IMR-90 (cell line): ENCODE measurements at regions not wholly inside any gene's neighbourhood (a gene's known extent, or its start where the extent isn't known, plus 50 kb on each side); places are given as distances from the start of the nearest gene placed in this dataset.

Source experiments
- ATAC-seq: fragments of 200-7000 bp; cut with Tn5 transposase; 2 replicates; pipeline ENCODE4 v1.9.1; 2020; ENCODE audit warnings: low read depth, mild to moderate bottlenecking, moderate library complexity
- BruUV-seq: library from RNA; stranded (reverse); fragments of 400-500 nt; replicated peaks from 2 replicates; lab custom pipeline; 2021; lab: Mats Ljungman, UMichigan
- CTCF ChIA-PET: fragments of 300-600 bp; formaldehyde crosslinking; extraction: SDS; loops from one replicate; lab custom pipeline; 2021; ENCODE audit warnings: antibody characterized with exemption; lab: Yijun Ruan, JAX
- POLR2A ChIA-PET: fragments of 300-600 bp; sonication (Branson Sonifier 250); formaldehyde crosslinking; loops from one replicate; lab custom pipeline; 2022; ENCODE audit warnings: antibody characterized with exemption; ENCODE audit not compliant: unreplicated experiment; lab: Charles Lee
- DNase-seq: peaks from one replicate; pipeline ENCODE4 v3.0.0; 2013
- H2AFZ ChIP-seq: replicated peaks from 2 replicates; pipeline ENCODE3; 2013; ENCODE audit warnings: low read length, mild to moderate bottlenecking; ENCODE audit not compliant: poor library complexity
- H2AK5ac ChIP-seq: 2 replicates; pipeline ENCODE4 v1.6.1; 2013; ENCODE audit warnings: low read depth, low read length, inconsistent platforms
- H2AK9ac ChIP-seq: replicated peaks from 2 replicates; pipeline ENCODE3; 2013; ENCODE audit warnings: mild to moderate bottlenecking, low read depth, low read length, moderate library complexity; ENCODE audit not compliant: poor library complexity
- H2BK120ac ChIP-seq: 2 replicates; pipeline ENCODE4 v1.6.1; 2013; ENCODE audit warnings: low read depth, low read length, inconsistent platforms
- H2BK15ac ChIP-seq: 3 replicates; pipeline ENCODE4 v1.6.1; 2013; ENCODE audit warnings: low read depth, low read length, inconsistent platforms
- H2BK20ac ChIP-seq: 2 replicates; pipeline ENCODE4 v1.6.1; 2013; ENCODE audit warnings: low read depth, mild to moderate bottlenecking, inconsistent platforms, low read length, moderate library complexity
- H2BK5ac ChIP-seq: 2 replicates; pipeline ENCODE4 v1.6.1; 2013; ENCODE audit warnings: mild to moderate bottlenecking, low read depth, low read length, inconsistent platforms; ENCODE audit not compliant: poor library complexity, severe bottlenecking
- H3K14ac ChIP-seq: replicated peaks from 2 replicates; pipeline ENCODE4 v1.6.1; 2013; ENCODE audit warnings: low read depth, low read length, inconsistent platforms
- H3K18ac ChIP-seq: 2 replicates; pipeline ENCODE4 v1.6.1; 2013; ENCODE audit warnings: low read depth, low read length, control low read depth
- H3K23ac ChIP-seq: 2 replicates; pipeline ENCODE4 v1.6.1; 2013; ENCODE audit warnings: low read depth, low read length, inconsistent platforms
- H3K27ac ChIP-seq: 2 replicates; pipeline ENCODE4 v1.5.1; 2013; ENCODE audit warnings: mild to moderate bottlenecking, control low read depth, low read length; ENCODE audit not compliant: insufficient read depth
- H3K27me3 ChIP-seq: 2 replicates; pipeline ENCODE4 v1.6.1; 2013; ENCODE audit warnings: low read length; ENCODE audit not compliant: control insufficient read depth, insufficient read depth
- H3K36me3 ChIP-seq: 2 replicates; pipeline ENCODE4 v1.6.1; 2013; ENCODE audit warnings: low read length, mixed read lengths; ENCODE audit not compliant: control insufficient read depth, insufficient read depth
- H3K4ac ChIP-seq: 2 replicates; pipeline ENCODE4 v1.6.1; 2013; ENCODE audit warnings: low read depth, low read length, inconsistent platforms
- H3K4me1 ChIP-seq: 2 replicates; pipeline ENCODE4 v1.6.1; 2013; ENCODE audit warnings: low read length, mixed read lengths; ENCODE audit not compliant: control insufficient read depth, insufficient read depth
- H3K4me2 ChIP-seq: 2 replicates; pipeline ENCODE4 v1.6.1; 2013; ENCODE audit warnings: low read depth, mild to moderate bottlenecking, control low read depth, low read length, moderate library complexity
- H3K4me3 ChIP-seq: 2 replicates; pipeline ENCODE4 v1.5.1; 2013; ENCODE audit warnings: low read depth, mild to moderate bottlenecking, control low read depth, low read length, moderate library complexity; ENCODE audit not compliant: insufficient read depth
- H3K56ac ChIP-seq: 2 replicates; pipeline ENCODE4 v1.6.1; 2013; ENCODE audit warnings: low read length, inconsistent platforms; ENCODE audit not compliant: insufficient read depth; ENCODE audit errors: extremely low read depth
- H3K79me1 ChIP-seq, 2 experiments: 2 replicates each; pipeline ENCODE4 v1.6.1; 2013; ENCODE audit warnings: low read length in 2 of 2, inconsistent platforms in 1 of 2, low read depth in 1 of 2
- H3K9ac ChIP-seq: 2 replicates; pipeline ENCODE4 v1.6.1; 2013; ENCODE audit warnings: low read depth, low read length, control low read depth
- H3K9me1 ChIP-seq: 2 replicates; pipeline ENCODE4 v1.6.1; 2013; ENCODE audit warnings: low read length, inconsistent platforms; ENCODE audit not compliant: insufficient read depth
- H3K9me3 ChIP-seq: 2 replicates; pipeline ENCODE4 v1.6.1; 2013; ENCODE audit warnings: low read length; ENCODE audit not compliant: control insufficient read depth, insufficient read depth
- H4K20me1 ChIP-seq: 2 replicates; pipeline ENCODE4 v1.6.1; 2013; ENCODE audit warnings: low read length, inconsistent platforms; ENCODE audit not compliant: insufficient read depth
- H4K5ac ChIP-seq: 2 replicates; pipeline ENCODE4 v1.6.1; 2013; ENCODE audit warnings: mild to moderate bottlenecking, low read depth, low read length, control low read depth
- H4K8ac ChIP-seq, 2 experiments: 2 replicates each; pipeline ENCODE4 v1.6.1; 2013; ENCODE audit warnings: low read depth in 2 of 2, low read length in 2 of 2, control low read depth in 1 of 2, inconsistent platforms in 1 of 2
- H4K91ac ChIP-seq: 2 replicates; pipeline ENCODE4 v1.6.1; 2013; ENCODE audit warnings: low read depth, low read length, inconsistent platforms; ENCODE audit not compliant: insufficient read depth
- CEBPB ChIP-seq: IDR thresholded peaks from 2 replicates; pipeline ENCODE4 v1.6.1; 2012; ENCODE audit warnings: low read depth, low read length, improper control_type of control experiment
- CHD1 ChIP-seq: IDR thresholded peaks from 2 replicates; pipeline ENCODE4 v1.6.1; 2012; ENCODE audit warnings: low read depth, low read length, improper control_type of control experiment
- FOS ChIP-seq: fragments of 150-350 bp; IDR thresholded peaks from 2 replicates; pipeline ENCODE4 v1.6.1; 2016; ENCODE audit warnings: low read depth, low read length
- MAFK ChIP-seq: IDR thresholded peaks from 2 replicates; pipeline ENCODE4 v1.6.1; 2012; ENCODE audit warnings: low read depth, low read length, improper control_type of control experiment
- MXI1 ChIP-seq: IDR thresholded peaks from 2 replicates; pipeline ENCODE4 v1.6.1; 2012; ENCODE audit warnings: low read depth, mild to moderate bottlenecking, low read length, moderate library complexity, borderline replicate concordance
- NFE2L2 ChIP-seq: fragments of 150-350 bp; IDR thresholded peaks from 2 replicates; pipeline ENCODE4 v1.6.1; 2016; ENCODE audit warnings: low read depth, mild to moderate bottlenecking, low read length
- POLR2A ChIP-seq: IDR thresholded peaks from 2 replicates; pipeline ENCODE4 v1.6.1; 2012; ENCODE audit warnings: mild to moderate bottlenecking, low read depth, low read length
- RAD21 ChIP-seq: IDR thresholded peaks from 2 replicates; pipeline ENCODE4 v1.6.1; 2012; ENCODE audit warnings: low read length, improper control_type of control experiment
- RCOR1 ChIP-seq: IDR thresholded peaks from 2 replicates; pipeline ENCODE4 v1.6.1; 2012; ENCODE audit warnings: mild to moderate bottlenecking, low read length, improper control_type of control experiment; ENCODE audit not compliant: insufficient replicate concordance
- SMC3 ChIP-seq: fragments of 150-350 bp; IDR thresholded peaks from 2 replicates; pipeline ENCODE4 v1.6.1; 2016; ENCODE audit warnings: low read depth, mild to moderate bottlenecking, antibody characterized with exemption, low read length, moderate library complexity
- WGBS, 2 experiments: methylation state at CpG; one replicate each; pipeline versions ENCODE4 v1.1.5 to v1.1.7; 2013; ENCODE audit warnings: missing lambda C conversion rate in 2 of 2; ENCODE audit not compliant: insufficient read length in 1 of 2; ENCODE audit errors: extremely low coverage in 2 of 2; 5-methylcytosine and 5-hydroxymethylcytosine counted together
- dilution Hi-C: fragments of 300-500 bp; cut with HindIII; formaldehyde crosslinking; loops from one replicate; pipeline ENCODE4 v1.14.3; 2018; ENCODE audit warnings: low sequenced_read_pairs; ENCODE audit not compliant: unreplicated experiment
- in situ Hi-C: fragments of 300-500 bp; cut with MboI; formaldehyde crosslinking; loops from 3 replicates; pipeline ENCODE4 v1.14.3; 2019; ENCODE audit warnings: low sequenced_read_pairs, inconsistent platforms, mixed read lengths
- intact Hi-C: fragments of 100-400 bp; cut with micrococcal nuclease; formaldehyde crosslinking; loops from 2 replicates; pipeline ENCODE4 v1.10.0; 2022
- TF ChIP-seq, protein P1 (sequence below): conservative IDR thresholded peaks from 2 replicates; pipeline ENCODE4 v1.5.1; 2012; ENCODE audit warnings: mild to moderate bottlenecking, low read depth, low read length, improper control_type of control experiment
- TF ChIP-seq, protein P2 (sequence below): fragments of 150-350 bp; IDR thresholded peaks from 2 replicates; pipeline ENCODE4 v1.6.1; 2017; ENCODE audit warnings: mild to moderate bottlenecking, antibody characterized with exemption, low read length, low read depth

DNA sequence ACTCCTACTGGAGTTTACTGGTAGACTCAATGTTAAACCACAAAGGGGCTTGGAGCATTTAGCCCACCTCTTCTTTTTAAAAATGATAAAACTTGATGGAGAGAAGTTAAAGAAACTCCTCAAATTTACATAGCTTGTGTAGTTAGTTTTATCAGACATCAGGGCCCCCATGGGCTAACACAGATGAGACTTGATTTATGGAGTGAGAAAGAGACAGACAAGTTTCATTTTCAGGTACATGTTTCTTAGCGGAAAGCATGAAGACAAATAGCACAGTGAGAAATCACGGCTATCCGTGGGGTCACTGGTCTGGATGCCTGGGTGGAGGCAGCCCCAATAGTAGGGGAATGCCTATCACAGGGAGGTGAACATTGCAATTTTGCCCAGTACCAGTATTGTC lies 173.6 kb downstream of the TFAP2B start:
- no peak overlapping the region for H3K9ac ChIP-seq
- no peak overlapping the region for H3K18ac ChIP-seq
- H3K4me1 ChIP-seq = no peaks in the 10 kb centered on the region
- no peak overlapping the region for H3K4ac ChIP-seq
- peaks cover 9% of the 10 kb centered on the region for H3K9me3 ChIP-seq
- ChIA-PET POLR2A (no interaction called here), CTCF (no interaction called here)
- H2BK120ac ChIP-seq = no peak overlapping the region
- H3K23ac ChIP-seq = no peak overlapping the region
- H3K9me1 ChIP-seq = no peaks in the 10 kb centered on the region
- H4K8ac ChIP-seq = no peak overlapping the region
- no peak for DNase-seq
- H4K91ac ChIP-seq = no peak overlapping the region
- H2AK5ac ChIP-seq = no peak overlapping the region
- H3K27me3 ChIP-seq = no peaks in the 10 kb centered on the region
- H3K14ac ChIP-seq = no peak overlapping the region
- H4K5ac ChIP-seq = no peak overlapping the region
- H3K79me1 ChIP-seq = no peaks in the 10 kb centered on the region
- H2BK5ac ChIP-seq = no peak overlapping the region
- no peak overlapping the region for H3K4me2 ChIP-seq
- no peak overlapping the region for H3K4me3 ChIP-seq
- H2AFZ ChIP-seq = no peak overlapping the region
- dilution Hi-C loops = no loop called here
- H4K20me1 ChIP-seq = no peaks in the 10 kb centered on the region
- no peak overlapping the region for H2BK20ac ChIP-seq
- in situ Hi-C loops = no loop called here
- no peak for ATAC-seq
- H3K56ac ChIP-seq = no peak overlapping the region
- BruUV-seq = no TSS peak
- H2AK9ac ChIP-seq = no peak overlapping the region
- no CpG with 5 or more reads among the region's 3 CpGs for WGBS, 2 experiments
- no peak overlapping the region for H3K27ac ChIP-seq
- intact Hi-C loops = no loop called here
- TF ChIP-seq MXI1 (no peak), POLR2A (no peak), RCOR1 (no peak), CEBPB (no peak), RAD21 (no peak), MAFK (no peak), NFE2L2 (no peak), FOS (no peak), CHD1 (no peak), SMC3 (no peak)
- TF ChIP-seq, protein P1, sequence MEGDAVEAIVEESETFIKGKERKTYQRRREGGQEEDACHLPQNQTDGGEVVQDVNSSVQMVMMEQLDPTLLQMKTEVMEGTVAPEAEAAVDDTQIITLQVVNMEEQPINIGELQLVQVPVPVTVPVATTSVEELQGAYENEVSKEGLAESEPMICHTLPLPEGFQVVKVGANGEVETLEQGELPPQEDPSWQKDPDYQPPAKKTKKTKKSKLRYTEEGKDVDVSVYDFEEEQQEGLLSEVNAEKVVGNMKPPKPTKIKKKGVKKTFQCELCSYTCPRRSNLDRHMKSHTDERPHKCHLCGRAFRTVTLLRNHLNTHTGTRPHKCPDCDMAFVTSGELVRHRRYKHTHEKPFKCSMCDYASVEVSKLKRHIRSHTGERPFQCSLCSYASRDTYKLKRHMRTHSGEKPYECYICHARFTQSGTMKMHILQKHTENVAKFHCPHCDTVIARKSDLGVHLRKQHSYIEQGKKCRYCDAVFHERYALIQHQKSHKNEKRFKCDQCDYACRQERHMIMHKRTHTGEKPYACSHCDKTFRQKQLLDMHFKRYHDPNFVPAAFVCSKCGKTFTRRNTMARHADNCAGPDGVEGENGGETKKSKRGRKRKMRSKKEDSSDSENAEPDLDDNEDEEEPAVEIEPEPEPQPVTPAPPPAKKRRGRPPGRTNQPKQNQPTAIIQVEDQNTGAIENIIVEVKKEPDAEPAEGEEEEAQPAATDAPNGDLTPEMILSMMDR = no peak
- TF ChIP-seq, protein P2, sequence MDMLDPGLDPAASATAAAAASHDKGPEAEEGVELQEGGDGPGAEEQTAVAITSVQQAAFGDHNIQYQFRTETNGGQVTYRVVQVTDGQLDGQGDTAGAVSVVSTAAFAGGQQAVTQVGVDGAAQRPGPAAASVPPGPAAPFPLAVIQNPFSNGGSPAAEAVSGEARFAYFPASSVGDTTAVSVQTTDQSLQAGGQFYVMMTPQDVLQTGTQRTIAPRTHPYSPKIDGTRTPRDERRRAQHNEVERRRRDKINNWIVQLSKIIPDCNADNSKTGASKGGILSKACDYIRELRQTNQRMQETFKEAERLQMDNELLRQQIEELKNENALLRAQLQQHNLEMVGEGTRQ = no peak
- no peaks in the 10 kb centered on the region for H3K36me3 ChIP-seq
- no peak overlapping the region for H2BK15ac ChIP-seq
